ENCODE measurements at regions not wholly inside any gene's neighbourhood (a gene's known extent, or its start where the extent isn't known, plus 50 kb on each side); places are given as distances from the start of the nearest gene placed in this dataset.
A peak's percentile ranks its signal among the peaks of the same experiment; 100 is the strongest.
"Not testable (repeated sequence)": the region's sequence is repeated elsewhere in the genome, so short reads cannot be mapped to it uniquely, and the experiment has no call there.

DNA sequence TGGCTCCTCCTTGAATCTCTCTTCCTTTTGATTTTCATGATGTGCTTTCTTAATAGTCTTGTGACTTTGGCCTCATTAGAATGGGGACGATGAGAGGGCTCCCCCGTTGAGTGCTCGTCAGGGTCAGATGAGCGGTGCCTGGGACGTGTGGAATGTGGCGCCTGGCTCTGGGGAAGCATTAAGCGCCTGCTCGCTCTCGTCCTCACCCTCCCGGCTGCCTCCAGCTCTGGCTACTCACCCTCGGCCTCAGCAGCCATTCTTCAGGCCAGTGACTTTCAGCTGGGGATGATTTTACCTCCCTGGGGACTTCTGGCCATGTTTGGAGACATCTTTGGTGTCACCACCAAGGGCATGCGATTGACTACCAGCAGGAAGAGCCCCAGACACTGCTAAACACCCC lies 69.7 kb downstream of the RPS6KA4 start:
- no peak for DNase-seq (ENCODE audit: low spot score)

DNA sequence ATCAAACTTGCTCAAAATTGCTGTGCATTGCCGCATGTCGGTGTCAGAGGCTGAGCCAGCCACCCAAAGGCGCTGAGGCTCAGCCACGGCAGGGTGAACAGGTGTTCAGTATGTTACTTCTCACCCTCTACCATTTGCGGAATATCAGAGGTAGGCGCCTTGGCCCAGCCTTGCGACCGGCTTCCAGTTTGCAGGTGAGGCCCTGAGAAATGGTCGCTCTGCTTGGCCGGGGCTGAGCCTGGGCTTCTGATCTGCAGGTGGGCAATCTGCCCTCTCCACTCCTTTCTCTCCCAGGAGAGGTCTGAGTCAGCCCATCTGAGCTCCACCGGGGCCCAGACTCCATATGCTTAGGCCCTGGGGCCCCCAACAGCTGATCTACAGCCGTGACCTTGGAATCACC lies 71.0 kb downstream of the RPS6KA4 start:
- no peak for DNase-seq (ENCODE audit: low spot score)

DNA sequence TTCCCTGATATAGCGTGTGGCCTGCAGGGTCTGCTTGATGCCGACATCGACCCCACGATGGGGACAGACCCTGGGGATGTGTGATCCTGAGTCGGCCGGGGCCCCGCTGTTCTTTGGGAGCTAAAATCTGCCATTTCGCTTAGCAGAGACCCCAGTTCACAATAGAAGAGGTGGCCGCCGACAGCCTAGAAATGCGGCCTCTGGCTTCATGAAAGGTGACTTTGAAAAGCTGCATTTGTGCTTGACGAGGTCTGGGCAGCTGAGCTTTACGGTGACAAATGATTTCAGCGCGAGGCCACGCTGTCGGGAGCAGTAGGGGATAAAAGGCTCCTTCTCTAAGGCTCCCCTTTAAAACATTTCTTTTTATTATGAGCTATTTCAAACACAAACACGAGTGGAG lies 71.7 kb downstream of the RPS6KA4 start:
- DNase-seq (ENCODE audit: low spot score), result no peak

DNA sequence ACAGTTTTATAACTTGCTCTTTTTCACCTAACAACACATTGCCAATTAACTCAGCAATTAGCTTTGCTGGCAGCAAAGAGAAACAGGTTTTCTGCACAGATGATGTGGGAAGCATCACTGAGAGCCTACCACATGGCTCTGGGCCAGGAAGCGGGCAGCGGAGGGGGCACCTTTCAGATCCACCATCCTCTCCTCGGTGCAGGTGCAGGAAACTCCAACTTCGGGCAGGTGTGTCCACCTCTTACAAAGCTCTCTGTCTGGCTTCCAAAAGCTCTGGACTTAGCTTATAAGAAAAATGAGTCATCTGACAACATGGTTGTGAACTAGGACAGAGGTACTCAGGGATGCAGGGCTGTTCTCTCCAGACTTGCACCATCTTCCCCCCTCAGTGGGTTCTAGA lies 77.0 kb downstream of the RPS6KA4 start:
- no peak for DNase-seq (ENCODE audit: low spot score)

DNA sequence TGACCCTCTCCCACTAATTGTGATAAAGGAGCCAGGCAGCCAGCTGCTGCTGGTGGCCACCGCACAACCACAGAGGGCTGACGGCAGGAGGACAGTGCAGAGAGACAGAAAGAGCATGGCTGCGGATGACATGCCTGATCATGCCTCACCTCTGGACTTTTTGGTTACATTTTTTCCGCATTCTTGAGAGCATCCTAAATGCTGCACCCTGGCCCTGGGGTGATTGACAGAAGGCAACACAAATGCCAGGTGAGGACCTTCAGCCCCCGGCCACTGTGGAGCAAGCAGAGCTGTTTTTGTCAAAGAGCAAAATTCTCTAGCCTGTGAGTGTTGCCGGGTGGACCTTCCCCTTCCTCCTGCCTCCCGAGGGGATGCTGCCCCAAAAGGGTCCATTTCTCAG lies 78.5 kb downstream of the RPS6KA4 start:
- DNase-seq (ENCODE audit: low spot score), result no peak

DNA sequence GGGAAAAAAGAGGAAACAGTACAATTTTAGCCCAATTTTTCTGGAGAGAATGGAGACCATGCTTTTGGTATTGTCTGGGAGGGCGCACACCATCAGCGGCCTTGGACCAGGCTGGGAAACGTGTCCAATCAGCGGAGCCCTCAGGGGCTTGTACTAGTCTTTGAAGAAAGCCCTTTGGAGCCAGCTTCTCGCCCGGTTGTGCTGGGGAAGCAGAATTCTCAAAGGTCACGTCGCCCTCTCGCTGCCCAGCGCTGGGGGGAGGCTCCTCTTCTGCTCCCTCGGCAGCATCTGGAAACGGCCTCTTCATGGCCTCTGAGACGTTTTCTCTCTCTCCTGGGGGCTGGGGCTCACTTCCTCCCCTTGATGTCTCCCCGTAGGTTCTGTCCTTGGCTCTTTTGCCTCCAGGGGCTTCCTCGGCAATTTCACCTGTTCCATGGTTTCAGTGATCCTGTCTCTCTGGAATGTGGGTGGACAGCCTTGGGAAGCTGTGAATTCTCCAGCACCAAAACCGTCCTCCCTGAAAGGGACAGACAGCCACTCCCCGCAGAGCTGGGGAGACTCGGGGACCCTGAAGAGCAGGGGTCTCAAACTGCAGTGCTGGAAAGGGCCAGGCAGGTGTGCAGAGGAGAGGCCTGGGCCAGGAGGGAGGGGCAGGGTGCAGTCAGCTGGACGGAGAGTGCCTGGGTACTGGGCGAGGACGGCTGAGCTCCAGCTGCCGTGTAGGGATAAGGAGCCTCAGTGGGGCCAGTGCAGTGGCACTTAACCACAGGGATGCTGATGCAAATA lies 80.2 kb downstream of the RPS6KA4 start:
- DNase-seq (ENCODE audit: low spot score), result no peak

DNA sequence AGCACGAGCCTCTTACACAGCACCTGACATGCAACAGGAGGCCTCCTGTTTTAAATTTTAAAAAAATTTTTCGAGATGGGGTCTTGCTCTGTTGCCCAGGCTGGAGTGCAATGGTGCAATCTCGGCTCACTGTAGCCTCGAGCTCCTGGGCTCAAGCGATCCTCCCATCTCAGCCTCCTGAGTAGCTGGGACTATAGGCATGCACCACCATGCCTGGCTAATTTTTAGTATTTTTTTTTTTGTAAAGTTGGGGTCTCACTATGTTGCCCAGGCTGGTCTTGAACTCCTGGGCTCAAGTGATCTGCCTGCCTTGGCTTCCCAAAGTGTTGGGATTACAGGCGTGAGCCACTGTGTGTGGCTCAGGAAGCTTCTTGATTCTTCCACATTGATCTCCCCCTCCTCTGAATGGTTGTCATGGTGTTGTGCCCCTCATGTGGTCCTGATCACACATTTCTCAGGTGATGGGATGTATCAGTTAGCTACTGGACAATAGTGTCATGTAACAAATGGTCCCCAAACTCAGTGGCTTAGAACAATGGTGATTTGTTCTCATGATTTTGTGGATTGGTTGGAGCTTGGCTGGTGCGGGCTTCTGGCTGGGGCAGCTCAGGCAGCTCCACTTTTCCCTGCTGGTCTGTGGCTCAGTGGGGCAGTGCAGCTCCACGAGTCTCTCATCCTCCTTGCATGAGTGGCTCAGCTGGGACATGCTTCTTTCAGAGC lies 81.0 kb downstream of the RPS6KA4 start:
- DNase-seq (ENCODE audit: low spot score), result not testable (repeated sequence)

DNA sequence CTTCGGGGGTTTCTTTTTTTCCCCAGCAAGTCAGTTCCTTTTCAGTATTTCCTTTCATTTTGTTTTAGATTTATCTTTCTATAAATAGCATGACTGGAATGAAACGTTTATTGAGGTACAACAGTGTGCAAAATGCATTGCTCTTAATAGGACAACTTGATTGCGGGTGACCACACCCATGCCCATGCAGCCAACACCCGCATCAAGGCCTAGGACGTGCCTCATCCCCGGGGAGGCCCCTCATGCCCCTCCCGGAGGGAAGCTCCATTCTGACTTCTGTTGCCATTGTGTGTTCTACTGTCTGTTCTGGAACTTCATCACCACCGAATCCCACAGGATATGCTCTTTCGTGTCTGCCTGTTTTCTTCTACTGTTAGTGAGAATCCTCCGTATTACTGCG lies 82.2 kb downstream of the RPS6KA4 start:
- DNase-seq (ENCODE audit: low spot score), result no peak

DNA sequence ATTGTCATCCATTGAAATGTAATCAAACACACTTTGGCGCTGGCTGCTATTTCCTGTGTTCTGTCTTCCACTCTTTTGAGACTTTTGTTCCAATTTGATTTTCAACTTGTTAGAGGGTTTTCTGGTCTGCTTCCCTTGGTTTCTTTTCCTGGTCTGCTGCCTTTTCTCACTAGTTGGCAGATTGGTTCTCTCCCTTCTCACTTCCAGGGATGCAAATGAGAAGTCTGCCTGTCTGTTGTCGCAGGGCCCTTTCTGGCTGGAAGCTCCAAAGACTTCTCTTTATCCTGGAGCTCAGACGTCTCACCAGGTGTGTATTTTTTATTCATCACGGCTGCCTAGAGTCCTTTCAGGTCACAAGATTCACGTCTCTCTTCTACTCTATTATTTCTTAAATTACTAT lies 84.0 kb downstream of the RPS6KA4 start:
- no peak for DNase-seq (ENCODE audit: low spot score)

DNA sequence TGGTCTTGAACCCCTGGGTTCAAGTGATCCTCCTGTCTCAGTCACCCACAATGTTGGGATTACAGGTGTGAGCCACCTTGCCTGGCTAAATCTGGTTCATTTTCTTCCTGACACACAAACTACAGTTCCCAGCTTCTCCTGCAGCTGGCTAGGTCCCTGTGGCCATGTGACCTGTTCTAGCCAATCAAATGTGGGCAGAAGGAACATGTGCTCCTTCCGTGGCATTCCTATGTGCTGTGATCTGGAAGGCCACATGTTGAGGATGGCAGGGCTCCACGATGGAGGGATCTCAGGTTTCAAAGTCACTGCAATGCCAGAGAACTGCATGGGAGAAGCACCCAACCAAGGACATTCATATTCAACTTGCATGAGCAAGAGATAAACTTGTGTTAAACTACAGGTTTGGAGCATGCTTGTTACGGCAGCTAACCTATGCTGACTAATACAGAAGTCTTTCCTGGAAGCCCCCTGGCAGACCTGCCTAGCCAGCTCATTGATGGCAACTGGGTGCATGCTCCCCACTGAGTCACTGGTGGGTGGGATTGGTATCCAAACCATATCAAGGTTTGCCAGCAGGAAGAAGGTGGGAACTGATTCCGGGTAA lies 86.0 kb downstream of the RPS6KA4 start:
- DNase-seq (ENCODE audit: low spot score), result peak; percentile 77

DNA sequence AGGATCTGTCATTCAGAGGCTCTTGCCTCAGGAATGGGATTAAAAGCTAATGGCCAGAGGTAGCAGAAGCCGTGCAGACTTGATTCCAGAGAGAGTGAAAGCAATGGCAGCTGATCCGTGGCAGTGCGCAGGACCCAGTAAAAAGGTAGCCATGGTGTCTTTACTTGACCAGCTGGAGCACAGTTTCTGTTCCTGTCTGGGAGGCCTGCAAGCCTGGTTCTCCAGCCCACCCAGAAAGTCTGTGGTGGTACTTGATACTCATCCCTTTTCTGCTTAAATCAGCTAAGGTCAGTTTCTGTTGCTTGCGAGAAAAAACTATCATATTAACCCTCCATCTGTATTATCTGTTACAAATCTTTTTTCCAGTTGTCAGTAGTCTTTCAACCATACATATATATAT lies 86.7 kb downstream of the RPS6KA4 start:
- no peak for DNase-seq (ENCODE audit: low spot score)

DNA sequence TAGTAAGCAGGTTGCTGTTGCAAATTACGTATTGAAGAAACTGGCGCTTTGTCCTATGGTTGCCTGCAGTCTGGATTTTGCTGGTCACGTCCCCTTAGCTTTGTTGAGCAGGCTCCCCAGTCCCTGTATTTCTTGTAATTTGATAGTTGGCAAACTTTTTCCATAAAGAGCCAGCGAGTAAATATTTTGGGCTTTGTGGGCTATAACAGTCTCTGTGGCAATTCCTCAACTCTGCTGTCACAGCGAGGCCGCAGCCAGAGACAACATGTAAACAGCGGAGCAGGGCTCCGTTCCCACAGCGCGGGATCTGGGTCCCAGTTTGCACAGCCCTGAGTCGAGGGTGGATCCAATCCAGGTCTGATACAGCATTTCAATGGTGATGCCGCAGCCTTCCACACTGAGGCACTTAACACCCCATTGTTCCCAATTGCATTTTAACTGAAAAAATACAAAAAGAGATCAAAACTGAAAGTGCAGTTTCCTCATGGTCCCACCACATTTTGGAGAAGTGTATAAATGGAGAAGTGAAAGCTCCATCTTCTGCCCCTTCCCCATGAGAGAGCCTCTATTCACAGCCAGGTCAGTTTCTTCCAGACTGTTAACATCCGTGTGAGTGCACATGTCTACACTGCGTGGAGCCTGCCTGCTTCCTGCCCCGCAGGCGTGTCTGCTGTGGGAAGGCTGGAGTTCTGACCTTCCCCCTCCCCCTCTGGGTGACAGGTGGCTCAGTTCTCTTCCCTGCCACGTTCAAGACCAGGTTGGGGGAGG lies 89.1 kb downstream of the RPS6KA4 start:
- peak; percentile 24 for DNase-seq (ENCODE audit: low spot score)

DNA sequence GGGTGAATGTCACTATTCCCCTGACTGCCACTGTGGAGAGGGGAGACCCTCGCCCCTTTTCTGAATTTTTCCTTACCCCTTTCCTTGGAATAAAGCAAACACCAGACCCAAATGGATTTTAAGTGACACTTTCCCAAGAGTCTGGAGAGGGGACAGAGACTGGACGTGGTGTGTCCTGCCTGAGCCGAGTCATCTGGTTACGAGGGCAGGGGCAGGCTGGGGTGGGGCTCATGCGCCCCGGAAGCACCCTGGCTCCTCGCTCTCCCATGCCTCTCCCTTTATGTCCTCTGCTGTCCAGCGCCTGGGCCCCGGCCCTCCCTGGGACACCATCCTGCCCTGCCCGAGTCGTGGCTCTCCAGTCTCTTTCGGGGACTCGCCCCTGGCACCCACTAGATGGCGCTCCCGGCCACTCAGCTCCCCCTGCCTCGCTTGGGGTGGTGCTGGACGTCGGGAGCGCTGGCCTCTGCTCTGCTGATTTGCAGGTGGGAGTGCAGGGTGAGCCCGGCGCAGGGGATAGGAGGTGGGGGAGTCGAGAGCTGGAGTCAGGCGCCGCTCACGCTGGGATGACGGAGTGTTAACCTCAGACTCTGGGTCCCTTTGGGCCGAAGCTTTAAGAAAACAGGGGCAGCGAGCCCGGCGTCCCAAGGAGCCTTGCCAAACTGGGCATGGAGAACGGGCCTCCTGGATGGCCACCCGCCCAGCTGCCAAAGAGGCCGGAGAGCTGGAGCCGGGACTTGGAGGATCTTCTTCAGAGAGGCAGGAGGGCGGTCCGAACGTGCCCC lies 89.8 kb downstream of the RPS6KA4 start:
- DNase-seq (ENCODE audit: low spot score), result peak; percentile 84

DNA sequence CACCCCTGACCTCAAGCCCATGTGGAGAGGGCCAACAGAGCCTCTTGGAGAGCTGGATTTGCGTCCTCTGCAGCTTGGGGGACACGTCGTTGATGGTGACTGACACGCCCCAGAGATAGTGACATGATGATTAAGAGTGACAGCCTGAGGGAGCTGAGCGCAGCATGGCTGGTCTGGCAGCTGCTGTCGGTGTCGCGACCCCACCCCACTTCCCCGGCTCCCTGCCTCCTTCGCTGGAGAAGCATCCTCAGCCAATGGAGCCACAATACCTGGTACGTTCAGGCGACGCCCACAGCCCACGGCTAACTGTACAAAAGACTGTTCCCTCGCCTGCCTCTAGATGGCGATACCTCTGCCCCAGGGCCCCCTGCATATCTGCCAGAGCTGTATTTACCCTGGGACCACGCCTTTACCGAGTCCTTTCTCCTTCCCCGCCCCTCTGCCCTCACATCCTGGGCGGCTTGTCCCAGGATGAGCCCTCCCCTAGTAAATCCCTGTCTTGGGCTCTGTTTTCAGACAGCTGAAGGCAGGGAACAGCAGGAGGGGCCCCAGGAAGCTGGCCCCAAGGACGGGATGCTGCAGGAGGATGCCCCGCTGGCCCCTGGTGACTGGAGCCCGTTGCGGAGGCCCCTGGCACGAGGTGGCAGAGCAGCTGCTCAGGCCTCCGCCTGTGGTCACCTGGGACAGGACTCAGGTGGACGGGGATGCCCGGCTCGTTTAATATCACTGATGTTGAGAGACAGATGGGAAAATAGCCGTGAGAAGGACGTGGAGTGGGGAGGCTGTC lies 90.6 kb downstream of the RPS6KA4 start:
- DNase-seq (ENCODE audit: low spot score), result peak; percentile 86

DNA sequence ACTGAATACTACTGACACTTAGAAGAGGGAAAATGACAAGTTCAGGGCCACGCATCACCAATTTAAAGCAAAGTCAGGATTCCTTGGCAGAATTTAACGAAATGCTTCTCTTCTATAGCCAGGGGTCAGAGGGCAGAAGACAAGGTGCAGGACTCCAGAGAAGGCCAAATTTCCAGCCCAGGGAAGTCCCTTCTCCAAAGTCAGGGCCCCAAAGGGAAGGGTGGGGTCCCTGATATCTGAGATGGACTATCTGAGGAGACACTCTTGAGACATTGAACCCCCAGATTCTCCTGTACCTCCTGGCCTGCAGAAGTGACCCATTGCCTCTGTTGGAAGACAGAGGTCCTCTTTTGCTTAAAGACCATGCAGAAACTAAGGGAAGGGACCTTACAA lies 91.2 kb downstream of the RPS6KA4 start:
- no peak for DNase-seq (ENCODE audit: low spot score)

DNA sequence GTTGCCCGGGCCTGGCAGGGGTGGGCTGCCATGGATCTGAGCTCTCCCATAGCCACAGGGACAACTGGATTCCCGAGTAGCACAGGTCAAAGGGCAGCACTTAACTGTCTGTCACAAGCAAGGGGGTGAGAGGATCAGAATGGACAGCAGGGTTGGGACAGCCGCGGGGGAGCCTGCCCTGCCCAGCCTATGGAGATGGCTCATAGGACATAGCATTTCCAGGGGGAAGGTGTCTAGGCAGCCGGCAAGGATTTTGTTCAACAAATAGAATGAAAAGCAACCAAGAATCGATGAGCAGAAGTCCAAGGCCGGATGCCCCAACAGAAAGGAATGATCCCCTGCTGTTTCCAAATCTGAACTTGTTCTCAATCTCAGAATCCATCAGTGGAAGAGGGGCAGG lies 92.9 kb downstream of the RPS6KA4 start:
- no peak for DNase-seq (ENCODE audit: low spot score)

DNA sequence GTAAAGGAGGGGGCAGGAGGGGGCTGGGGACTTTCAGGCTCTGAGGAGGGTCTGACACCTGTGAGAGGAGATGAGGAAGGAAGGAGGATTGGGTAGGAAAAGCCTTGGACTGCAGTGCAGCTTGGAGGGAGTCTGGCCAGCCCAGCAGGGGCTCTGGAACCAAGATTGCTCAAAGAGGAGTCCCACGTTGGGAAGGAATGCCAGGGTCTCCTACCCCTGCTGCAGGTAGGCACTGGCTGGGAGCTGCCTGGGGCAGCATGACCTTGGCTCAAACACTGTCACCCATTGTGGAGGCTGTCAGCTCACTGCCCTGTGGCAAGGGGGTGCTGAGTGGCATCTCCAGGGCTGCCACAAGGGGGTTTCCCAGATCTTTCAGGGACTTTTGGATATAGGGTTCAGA lies 94.5 kb downstream of the RPS6KA4 start:
- no peak for DNase-seq (ENCODE audit: low spot score)

DNA sequence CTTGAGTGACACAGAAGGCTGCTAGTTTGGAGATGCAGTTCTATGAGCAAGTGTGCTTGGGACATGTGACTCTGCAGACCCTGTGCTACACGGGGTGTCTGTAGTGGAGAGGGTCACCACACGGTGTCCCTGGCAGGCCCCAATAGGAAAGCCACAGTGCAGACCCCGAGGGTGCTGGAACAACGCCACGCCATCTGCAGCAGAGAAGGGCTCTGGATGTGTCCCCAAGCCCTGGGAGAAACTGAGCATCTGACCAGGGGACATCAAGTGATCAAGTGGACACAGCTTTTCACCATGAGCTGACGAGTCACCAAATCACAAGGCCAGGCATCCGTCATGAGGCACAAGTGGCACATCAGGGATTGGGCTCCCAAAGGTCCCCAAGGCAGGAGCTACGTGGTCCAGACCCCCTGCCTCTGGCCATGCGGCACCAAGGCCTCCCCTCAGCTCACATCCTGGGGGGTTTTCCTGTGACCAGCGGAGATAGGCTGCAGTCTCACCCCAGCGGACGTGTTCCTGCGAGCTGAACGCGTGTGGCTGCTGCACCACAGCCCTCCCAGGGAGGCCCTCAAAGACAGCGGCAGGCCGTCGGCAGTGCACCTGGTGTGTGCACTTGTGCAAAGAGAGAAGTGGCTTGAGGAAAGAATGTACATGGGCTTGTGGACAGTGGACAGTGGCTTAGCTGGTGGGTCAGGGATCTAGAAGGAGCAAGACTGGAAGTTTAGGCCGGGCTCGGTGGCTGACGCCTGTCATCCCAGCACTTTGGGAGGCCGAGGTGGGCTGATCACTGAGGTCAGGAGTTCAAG lies 96.7 kb downstream of the RPS6KA4 start:
- DNase-seq (ENCODE audit: low spot score), result no peak

DNA sequence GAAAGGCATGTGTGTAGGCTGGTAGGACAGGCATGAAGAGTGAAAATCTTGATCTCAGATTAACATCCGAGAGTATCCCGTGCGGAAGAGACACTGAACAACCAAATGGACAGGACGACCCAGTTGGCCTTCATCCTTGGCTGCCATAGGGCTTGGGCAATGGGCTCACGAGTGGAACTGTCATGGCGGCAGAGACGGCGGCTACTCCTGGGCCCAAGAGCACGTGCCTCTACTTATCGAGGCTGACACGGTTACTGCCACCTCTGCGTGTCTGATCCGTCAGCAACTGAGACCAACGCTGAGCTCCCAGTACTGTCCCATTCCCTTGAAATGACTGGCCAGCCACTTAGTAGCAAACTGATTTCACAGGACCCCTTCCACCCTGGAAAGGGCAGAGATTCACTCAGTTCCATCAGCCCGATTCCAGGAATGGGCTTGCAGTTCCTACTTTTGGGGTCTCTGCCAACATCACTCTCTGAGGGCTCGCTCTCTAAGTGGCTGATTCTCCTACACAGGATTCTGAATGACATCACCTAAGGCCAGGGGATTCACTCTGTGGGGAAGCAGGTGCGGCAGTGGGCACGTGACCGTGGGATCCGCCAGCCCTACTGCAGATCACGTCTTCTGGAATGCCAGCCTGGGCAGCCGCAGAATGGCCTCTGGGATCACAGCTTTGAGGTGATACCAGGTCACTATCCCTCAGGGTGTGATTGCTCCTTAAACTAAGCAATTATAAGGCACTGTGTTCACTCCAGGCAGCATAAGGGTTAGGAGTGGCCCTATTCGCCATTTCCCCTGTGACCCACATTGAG lies 97.8 kb downstream of the RPS6KA4 start:
- peak; percentile 43 for DNase-seq (ENCODE audit: low spot score)

Data from SW480 (cell line).